ENCODE measurements at regions not wholly inside any gene's neighbourhood (a gene's known extent, or its start where the extent isn't known, plus 50 kb on each side); places are given as distances from the start of the nearest gene placed in this dataset.

- TF ChIP-seq CTCF (IDR thresholded peaks at IDR 0.05; ENCODE audit: low read depth, low read length) (no peak), EZH2phosphoT487 (IDR thresholded peaks at IDR 0.05; ENCODE audit: low read depth) (no peak)
Measured at GRCh38 chr18:51287818-51288508, 90.5 kb upstream of the MEX3C start.
